ENCODE measurements at regions not wholly inside any gene's neighbourhood (a gene's known extent, or its start where the extent isn't known, plus 50 kb on each side); places are given as distances from the start of the nearest gene placed in this dataset.

DNA sequence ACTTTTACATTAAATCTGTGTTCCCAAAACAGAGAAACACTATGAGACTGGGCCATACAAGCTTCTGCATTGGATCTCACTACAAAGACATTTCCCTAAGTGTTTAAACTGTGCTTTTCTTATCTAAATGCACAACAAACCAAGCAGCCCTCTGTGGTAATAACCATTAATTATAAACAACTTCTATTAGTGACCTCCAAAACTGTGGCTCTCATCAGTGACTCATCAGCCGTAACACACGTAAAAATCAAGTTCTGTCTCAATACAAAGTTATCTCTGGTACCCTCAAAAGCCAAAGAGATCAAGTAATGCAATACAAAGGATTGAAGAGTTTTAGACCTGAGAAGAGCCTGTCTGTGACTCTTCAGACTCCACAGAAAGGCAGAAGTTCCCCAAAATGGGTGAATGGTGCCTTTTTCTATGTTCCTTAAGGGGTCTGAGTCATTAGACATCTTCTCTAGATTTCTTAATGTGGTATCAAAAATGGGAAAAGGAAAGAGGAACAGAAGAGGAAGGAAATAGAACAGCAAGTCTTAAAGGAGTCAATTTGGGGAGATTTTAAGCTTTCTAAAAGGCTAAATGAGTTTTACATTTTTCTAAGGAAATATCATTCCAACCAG, 189.8 kb upstream of the PPP1R2C start:
- TF ChIP-seq, protein P1, sequence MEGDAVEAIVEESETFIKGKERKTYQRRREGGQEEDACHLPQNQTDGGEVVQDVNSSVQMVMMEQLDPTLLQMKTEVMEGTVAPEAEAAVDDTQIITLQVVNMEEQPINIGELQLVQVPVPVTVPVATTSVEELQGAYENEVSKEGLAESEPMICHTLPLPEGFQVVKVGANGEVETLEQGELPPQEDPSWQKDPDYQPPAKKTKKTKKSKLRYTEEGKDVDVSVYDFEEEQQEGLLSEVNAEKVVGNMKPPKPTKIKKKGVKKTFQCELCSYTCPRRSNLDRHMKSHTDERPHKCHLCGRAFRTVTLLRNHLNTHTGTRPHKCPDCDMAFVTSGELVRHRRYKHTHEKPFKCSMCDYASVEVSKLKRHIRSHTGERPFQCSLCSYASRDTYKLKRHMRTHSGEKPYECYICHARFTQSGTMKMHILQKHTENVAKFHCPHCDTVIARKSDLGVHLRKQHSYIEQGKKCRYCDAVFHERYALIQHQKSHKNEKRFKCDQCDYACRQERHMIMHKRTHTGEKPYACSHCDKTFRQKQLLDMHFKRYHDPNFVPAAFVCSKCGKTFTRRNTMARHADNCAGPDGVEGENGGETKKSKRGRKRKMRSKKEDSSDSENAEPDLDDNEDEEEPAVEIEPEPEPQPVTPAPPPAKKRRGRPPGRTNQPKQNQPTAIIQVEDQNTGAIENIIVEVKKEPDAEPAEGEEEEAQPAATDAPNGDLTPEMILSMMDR (conservative IDR thresholded peaks at IDR 0.05; ENCODE audit: low read length): no peak
- no peak for TF ChIP-seq EZH2phosphoT487 (IDR thresholded peaks at IDR 0.05; ENCODE audit: borderline replicate concordance, low read depth, low read length)
